H1 (cell line): ENCODE measurements at regions not wholly inside any gene's neighbourhood (a gene's known extent, or its start where the extent isn't known, plus 50 kb on each side); places are given as distances from the start of the nearest gene placed in this dataset.
"Not testable (repeated sequence)": the region's sequence is repeated elsewhere in the genome, so short reads cannot be mapped to it uniquely, and the experiment has no call there.

ENCODE experiments used
- ATF2 ChIP-seq: IDR thresholded peaks from 2 replicates; pipeline ENCODE4 v1.6.1; 2012; ENCODE audit warnings: low read length, inconsistent platforms
- CTCF ChIP-seq, 3 experiments: IDR thresholded peaks; 1 replicate in 2 of 3; 2 replicates in 1 of 3; pipeline versions ENCODE4 v1.5.1 to v1.6.1; 2011; ENCODE audit warnings: low read length in 3 of 3, mild to moderate bottlenecking in 3 of 3, inconsistent platforms in 2 of 3, low read depth in 1 of 3, moderate library complexity in 1 of 3; ENCODE audit not compliant: insufficient read depth in 1 of 3; ENCODE audit errors: control extremely low read depth in 1 of 3
- EZH2 ChIP-seq: fragments of 200-600 bp; sonication (generic); IDR thresholded peaks from 2 replicates; pipeline ENCODE4 v1.7.1; 2012; ENCODE audit warnings: low read depth, mild to moderate bottlenecking, moderate library complexity, low read length, inconsistent platforms; ENCODE audit not compliant: severe bottlenecking
- HDAC6 ChIP-seq: IDR thresholded peaks from one replicate; pipeline ENCODE4 v1.7.1; 2012; ENCODE audit warnings: low read depth, mild to moderate bottlenecking, inconsistent platforms, low read length, moderate library complexity
- MAX ChIP-seq: IDR thresholded peaks from 2 replicates; pipeline ENCODE4 v1.6.1; 2012; ENCODE audit warnings: inconsistent platforms
- SIN3A ChIP-seq, 2 experiments: IDR thresholded peaks in 1 of 2; conservative IDR thresholded peaks in 1 of 2; 2 replicates each; pipeline ENCODE4 v1.6.1; 2011 to 2012; ENCODE audit warnings: low read length in 2 of 2, improper control_type of control experiment in 1 of 2, low read depth in 1 of 2, mild to moderate bottlenecking in 1 of 2
- SP4 ChIP-seq: IDR thresholded peaks from 2 replicates; pipeline ENCODE4 v1.6.1; 2012; ENCODE audit warnings: low read length, inconsistent platforms
- SUZ12 ChIP-seq: fragments of 200-600 bp; sonication (generic); IDR thresholded peaks from 2 replicates; pipeline ENCODE4 v1.6.1; 2012; ENCODE audit warnings: mild to moderate bottlenecking, inconsistent platforms, low read length, moderate library complexity, mixed read lengths
- TAF1 ChIP-seq: IDR thresholded peaks from 2 replicates; pipeline ENCODE4 v1.6.1; 2011; ENCODE audit warnings: mild to moderate bottlenecking, low read depth, low read length

GRCh38 chr4:131925662-131926061, 1223.4 kb upstream of the PCDH10 start:
- not testable (repeated sequence) for TF ChIP-seq HDAC6; SIN3A (conservative IDR thresholded peaks at IDR 0.05 in 1 of 2, IDR thresholded peaks at IDR 0.05 in 1 of 2; ENCODE audit: low read depth in 1 of 2, low read length in 2 of 2); SUZ12; SP4; CTCF (IDR thresholded peaks at IDR 0.05; ENCODE audit: control extremely low read depth in 1 of 3, insufficient read depth in 1 of 3, low read depth in 1 of 3, low read length in 3 of 3); TAF1; ATF2; EZH2; MAX
